ENCODE measurements at regions not wholly inside any gene's neighbourhood (a gene's known extent, or its start where the extent isn't known, plus 50 kb on each side); places are given as distances from the start of the nearest gene placed in this dataset.

- TF ChIP-seq CTCF (conservative IDR thresholded peaks at IDR 0.05) (no peak), EZH2 (IDR thresholded peaks at IDR 0.05; ENCODE audit: low read depth) (no peak)
Observed at GRCh38 chr12:4026020-4026358, 152.8 kb upstream of the PARP11 start.

Measured in PC-9 (cell line).